NCI-H460 (cell line): ENCODE measurements at regions not wholly inside any gene's neighbourhood (a gene's known extent, or its start where the extent isn't known, plus 50 kb on each side); places are given as distances from the start of the nearest gene placed in this dataset.

Source experiments
- DNase-seq: peaks from one replicate; pipeline ENCODE4 v3.0.0-alpha.2; 2016; ENCODE audit warnings: low read depth; ENCODE audit errors: extremely low read depth

DNA sequence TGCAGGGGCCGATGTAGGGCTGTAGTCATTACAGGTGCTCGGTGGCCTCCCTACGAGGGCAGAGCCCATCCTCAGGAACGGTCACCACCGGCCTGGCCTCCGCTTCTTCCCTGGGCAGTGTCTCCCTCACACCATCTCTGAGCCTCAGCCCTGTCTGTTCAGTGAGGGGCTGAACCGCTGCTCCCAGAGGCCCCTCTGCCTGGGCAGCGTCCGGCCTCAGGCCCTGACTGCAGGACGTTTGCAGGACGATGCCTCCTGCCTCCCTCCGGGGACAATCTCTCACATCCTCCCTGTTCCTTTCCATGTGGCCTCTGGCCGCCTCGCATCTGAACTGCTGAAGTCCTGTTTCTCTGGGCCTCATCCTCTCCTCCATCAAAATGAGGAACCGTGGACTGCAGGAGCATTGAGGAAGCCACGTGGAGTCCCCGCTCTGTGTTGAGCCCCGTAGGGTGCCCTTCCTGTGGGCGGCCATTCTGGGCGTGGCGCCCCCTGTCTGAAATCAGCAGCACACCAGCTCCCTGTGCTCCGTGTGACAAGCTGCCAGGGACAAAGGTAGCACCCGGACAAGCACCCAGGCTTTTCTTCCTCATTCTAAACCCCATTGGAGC, 933.5 kb downstream of the BRD1 start:
- DNase-seq, result no peak

- DNase-seq, result no peak
Observed at GRCh38 chr22:48893288-48894063, 934.2 kb downstream of the BRD1 start.

DNA sequence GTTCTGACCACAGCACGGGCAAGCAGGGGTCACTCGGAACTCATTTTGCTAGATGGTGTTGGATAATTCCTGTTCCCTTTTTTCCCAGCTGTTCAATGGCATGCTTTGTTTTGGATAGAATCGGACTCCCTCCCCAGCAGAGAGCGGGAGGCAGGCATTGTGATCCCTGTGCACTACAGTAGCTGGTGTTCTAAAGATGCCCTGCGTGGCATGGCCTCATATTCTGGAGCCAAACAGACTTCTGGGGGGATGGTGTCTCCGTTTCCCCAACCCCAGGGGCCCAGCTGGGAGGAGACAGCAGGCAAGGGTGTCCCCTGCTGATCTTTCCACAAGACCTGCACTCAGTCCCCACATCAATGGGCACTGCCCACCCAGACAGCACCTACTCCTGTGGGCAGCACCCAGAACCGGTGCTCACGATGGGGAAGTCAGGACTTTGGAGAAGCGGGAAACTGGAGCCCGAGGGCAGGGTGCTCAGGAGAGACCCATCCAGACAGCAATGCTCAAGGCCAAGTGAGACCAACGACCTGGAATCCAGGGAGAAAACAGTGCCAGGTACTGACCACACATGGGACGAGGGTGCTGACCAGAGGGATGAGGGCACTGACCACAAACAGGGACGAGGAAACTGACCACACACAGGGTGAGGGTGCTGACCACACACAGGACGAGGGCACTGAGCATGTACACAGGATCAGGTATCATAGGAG, 934.9 kb downstream of the BRD1 start:
- DNase-seq, result no peak

DNA sequence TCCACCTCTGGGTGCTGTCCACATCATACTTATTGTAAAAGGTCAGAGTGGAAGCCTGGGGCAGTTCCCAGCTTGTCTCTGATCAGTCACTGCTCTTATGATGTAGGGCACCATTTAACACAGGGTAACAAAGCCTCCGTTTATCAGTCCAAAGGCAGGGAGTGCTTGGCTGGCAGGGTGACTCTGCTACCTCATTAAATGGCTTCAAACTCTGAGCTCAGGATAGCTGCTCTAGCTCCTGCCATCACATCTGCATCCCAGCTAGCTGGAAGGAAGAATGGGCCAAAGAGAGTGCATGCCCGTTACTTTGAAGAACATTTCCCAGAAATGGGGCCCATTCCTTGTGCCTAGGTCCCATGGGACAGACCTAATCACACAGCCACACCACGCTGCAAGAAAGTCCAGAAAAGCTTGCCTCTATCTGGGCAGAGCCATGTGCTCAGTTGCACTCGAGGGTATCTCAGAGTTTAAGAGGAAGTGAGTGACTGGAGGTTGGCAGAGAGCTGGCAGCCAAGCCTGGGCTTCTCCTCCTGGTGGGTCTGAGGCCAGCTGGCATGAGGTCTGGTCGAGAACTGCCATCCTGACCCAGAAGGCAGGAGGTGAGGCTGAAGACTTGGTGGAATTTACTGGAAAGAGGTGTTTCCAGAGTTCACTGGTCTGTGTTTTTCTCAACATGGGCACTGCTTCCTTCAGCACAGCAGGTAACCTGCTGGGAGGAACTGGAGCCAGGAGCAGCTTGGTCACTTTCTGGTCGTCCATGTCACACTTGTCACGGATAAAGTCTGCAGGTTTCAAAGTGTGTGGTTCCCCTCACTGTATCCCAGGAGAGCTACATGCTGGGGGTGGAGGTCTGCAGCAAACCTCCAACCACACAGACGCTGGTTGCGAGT, 935.7 kb downstream of the BRD1 start:
- DNase-seq, result no peak

GRCh38 chr22:48890693-48891554, 936.7 kb downstream of the BRD1 start:
- no peak for DNase-seq

DNA sequence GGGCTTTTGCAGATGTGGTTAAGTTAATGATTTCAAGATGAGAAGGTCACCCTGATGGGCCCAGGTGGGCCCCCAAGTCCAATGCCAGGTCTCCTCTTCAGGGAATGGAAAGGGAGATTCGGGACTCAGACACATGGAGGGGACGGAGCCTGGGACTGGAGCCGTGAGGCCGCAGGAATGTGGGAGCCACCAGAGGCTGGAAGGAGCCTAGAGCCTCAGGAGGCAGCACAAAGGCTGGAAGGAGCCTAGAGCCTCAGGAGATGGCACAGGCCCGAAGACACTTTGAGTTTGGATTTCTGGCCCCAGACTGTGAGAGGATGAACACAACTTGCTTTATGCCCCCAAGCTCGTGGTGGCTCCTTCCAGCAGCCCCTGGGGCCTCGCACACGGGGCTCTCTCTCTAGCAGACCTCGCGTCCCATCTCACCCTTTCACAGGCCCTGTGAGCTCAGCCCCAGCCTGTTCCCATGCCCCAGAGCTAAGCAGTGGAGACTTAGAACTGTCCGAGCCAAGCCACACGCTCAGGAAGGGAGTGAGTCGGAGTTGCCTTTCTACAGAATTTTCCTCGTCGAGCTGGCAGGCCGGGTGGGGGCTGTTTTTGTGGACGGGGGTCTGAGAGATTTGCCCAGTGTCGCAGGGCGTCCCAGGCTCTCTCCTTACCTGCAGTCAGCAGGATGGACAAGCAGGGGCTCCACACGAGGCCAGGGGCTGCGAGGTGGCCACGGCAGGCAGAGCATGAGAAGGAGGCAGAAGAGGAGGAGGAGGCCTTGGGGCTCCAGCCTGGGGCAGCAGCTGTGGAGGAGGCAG, 937.6 kb downstream of the BRD1 start:
- no peak for DNase-seq

DNA sequence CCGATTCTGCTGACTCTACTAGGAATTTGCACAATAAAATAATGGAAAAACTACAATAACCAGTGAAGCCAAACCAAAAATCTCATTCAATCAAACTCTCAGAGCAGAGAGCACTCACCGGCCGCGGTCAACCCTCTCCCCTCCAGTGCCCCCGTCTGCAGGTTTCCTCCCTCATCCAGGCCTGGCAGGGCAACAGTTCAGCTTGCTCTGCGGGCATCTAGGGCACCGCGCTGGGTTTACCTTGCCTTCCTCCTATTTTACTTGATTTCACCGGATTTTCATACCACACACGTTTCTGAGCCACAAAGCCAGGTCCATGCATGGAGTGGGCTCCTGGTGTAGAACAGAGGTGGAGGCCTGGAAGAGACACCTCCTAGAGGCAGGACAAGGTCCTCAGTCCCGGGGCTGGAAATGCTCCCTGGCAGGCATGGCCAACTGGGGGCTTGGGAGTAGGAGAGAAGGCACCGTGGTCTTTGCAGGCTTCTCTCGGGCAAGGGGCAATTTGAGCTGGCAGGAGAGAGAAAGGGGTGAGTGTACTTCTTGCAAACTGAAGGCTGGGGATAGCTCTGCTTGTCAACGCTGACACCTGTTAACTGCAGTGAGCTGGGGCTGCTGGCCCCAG, 938.4 kb downstream of the BRD1 start:
- no peak for DNase-seq

DNA sequence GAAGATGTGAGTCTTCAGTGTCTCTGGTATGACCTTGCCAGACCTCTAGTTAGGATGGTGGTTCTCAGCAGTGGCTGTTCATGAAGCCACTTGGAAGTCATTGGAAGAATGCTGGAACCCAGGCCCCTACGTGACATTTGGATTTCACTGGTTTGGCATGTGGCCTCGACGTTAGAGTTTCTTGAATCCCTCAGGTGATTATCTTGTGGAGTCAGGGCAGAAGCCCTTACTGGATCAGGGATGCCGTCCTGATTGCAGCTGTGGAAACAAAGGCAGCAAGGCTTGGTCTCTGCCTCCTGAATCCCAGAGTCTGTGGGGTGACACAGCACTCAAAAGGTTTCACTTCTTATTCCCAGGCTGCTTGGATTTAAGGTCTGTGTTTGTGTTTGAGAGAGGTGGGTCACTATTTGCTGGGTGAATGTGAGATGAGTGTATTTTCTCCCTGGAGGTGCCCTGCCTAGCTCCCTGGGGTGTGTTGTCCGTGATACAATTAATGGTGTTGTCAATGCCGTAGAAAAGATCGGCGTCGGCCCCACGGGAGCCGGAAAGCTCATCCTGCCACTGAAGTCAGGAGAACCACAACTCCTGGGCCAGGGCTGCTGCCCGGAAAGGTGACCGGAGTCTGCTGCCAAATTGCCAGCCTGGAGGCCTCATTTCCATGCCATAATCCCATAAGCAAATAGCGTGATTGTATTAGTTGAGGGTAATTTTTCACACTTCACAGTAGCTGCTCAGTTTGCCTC, 939.0 kb downstream of the BRD1 start:
- DNase-seq, result no peak

GRCh38 chr22:48887394-48888332, 940.0 kb downstream of the BRD1 start:
- no peak for DNase-seq

- no peak for DNase-seq
Observed at GRCh38 chr22:48886604-48887393, 940.9 kb downstream of the BRD1 start.

GRCh38 chr22:48885919-48886305, 941.8 kb downstream of the BRD1 start:
- no peak for DNase-seq

DNA sequence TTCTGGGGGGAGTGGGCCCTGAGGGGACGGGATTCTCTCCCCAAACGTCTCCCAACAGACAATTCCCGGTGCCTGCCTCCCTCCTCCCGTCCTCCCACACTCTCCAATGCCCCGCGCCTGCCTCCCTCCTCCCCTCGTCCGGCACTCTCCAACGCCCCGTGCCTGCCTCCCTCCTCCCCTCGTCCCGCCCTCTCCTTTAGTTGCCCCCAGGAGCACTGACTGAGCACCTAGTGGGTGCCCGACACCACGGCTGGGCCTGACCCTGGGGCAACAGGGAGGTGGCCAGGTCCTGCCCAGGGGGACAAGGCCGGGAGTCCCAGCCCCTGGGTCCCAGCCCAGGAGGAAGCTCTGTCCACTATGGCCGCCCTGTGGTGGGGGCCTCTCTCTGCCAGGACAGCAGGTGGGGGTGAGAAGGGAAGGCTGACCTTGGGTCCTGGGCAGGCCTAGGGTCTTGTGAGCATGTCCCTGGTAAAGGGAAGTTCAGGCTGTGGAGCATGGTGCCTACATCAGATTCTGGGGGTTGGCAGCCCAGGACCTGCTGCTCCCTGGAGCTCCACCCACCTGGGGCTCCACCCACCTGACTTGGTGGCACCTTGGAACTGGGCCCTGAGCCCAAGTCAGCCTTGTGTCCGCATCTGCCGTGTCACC, 942.3 kb downstream of the BRD1 start:
- no peak for DNase-seq

- DNase-seq, result no peak
Observed at GRCh38 chr22:48884786-48885185, 942.9 kb downstream of the BRD1 start.

GRCh38 chr22:48884324-48884723, 943.3 kb downstream of the BRD1 start:
- no peak for DNase-seq

- DNase-seq, result no peak
Observed at GRCh38 chr22:48883211-48883960, 944.3 kb downstream of the BRD1 start.
